ENCODE measurements at regions not wholly inside any gene's neighbourhood (a gene's known extent, or its start where the extent isn't known, plus 50 kb on each side); places are given as distances from the start of the nearest gene placed in this dataset.

GRCh38 chr2:51624995-51625394 lies 593.1 kb upstream of the NRXN1 start:
- no peaks in the 10 kb centered on the region for H4K20me1 ChIP-seq (ENCODE audit: insufficient read depth, poor library complexity, severe bottlenecking)
- H3K4me2 ChIP-seq = no peak overlapping the region
- no peak overlapping the region for H3K27ac ChIP-seq
- H2AFZ ChIP-seq = no peak overlapping the region
- H3K9me2 ChIP-seq (replicated peaks; ENCODE audit: insufficient read depth) = no peaks in the 10 kb centered on the region
- 76% methylated on average over 3 of the region's 3 CpGs for WGBS (ENCODE audit: low lambda C conversion rate, missing lambda C conversion rate)
- TF ChIP-seq EZH2 (IDR thresholded peaks at IDR 0.05; ENCODE audit: borderline replicate concordance) = no peak
- TF ChIP-seq EZH2phosphoT487 (IDR thresholded peaks at IDR 0.05; ENCODE audit: low read depth, severe bottlenecking, unreplicated experiment) = no peak
- no peak for TF ChIP-seq CTCF (IDR thresholded peaks at IDR 0.05; ENCODE audit: poor library complexity)
- no peaks in the 10 kb centered on the region for H3K9me3 ChIP-seq (ENCODE audit: low read depth)
- H3K4me1 ChIP-seq (ENCODE audit: insufficient read depth) = no peaks in the 10 kb centered on the region
- H3K27me3 ChIP-seq = no peaks in the 10 kb centered on the region
- no peaks in the 10 kb centered on the region for H3K79me2 ChIP-seq
- H3K36me3 ChIP-seq (replicated peaks; ENCODE audit: insufficient read depth, low read depth) = no peaks in the 10 kb centered on the region
- H3K4me3 ChIP-seq = no peak overlapping the region
- DNase-seq (ENCODE audit: low spot score) = no peak

GRCh38 chr2:51620796-51621195 lies 588.9 kb upstream of the NRXN1 start:
- Histone ChIP-seq H3K27ac (no peak overlapping the region), H3K4me2 (no peak overlapping the region), H3K27me3 (no peaks in the 10 kb centered on the region), H4K20me1 (ENCODE audit: insufficient read depth, poor library complexity, severe bottlenecking) (no peaks in the 10 kb centered on the region), H2AFZ (no peak overlapping the region), H3K4me1 (ENCODE audit: insufficient read depth) (no peaks in the 10 kb centered on the region), H3K4me3 (no peak overlapping the region), H3K9me2 (replicated peaks; ENCODE audit: insufficient read depth) (no peaks in the 10 kb centered on the region), H3K36me3 (replicated peaks; ENCODE audit: insufficient read depth, low read depth) (no peaks in the 10 kb centered on the region), H3K9me3 (ENCODE audit: low read depth) (no peaks in the 10 kb centered on the region), H3K79me2 (no peaks in the 10 kb centered on the region)
- no peak for TF ChIP-seq EZH2phosphoT487 (IDR thresholded peaks at IDR 0.05; ENCODE audit: low read depth, severe bottlenecking, unreplicated experiment)
- TF ChIP-seq CTCF (IDR thresholded peaks at IDR 0.05; ENCODE audit: poor library complexity) = no peak
- TF ChIP-seq EZH2 (IDR thresholded peaks at IDR 0.05; ENCODE audit: borderline replicate concordance) = no peak
- WGBS (ENCODE audit: low lambda C conversion rate, missing lambda C conversion rate) = 79% methylated on average over 1 of the region's 1 CpG
- no peak for DNase-seq (ENCODE audit: low spot score)

- Histone ChIP-seq H4K20me1 (ENCODE audit: insufficient read depth, poor library complexity, severe bottlenecking) (no peaks in the 10 kb centered on the region), H3K4me1 (ENCODE audit: insufficient read depth) (no peaks in the 10 kb centered on the region), H3K4me3 (no peak overlapping the region), H3K27ac (no peak overlapping the region), H3K4me2 (no peak overlapping the region), H3K27me3 (no peaks in the 10 kb centered on the region), H3K79me2 (no peaks in the 10 kb centered on the region), H2AFZ (no peak overlapping the region), H3K36me3 (replicated peaks; ENCODE audit: insufficient read depth, low read depth) (no peaks in the 10 kb centered on the region), H3K9me3 (ENCODE audit: low read depth) (no peaks in the 10 kb centered on the region), H3K9me2 (replicated peaks; ENCODE audit: insufficient read depth) (no peaks in the 10 kb centered on the region)
- TF ChIP-seq EZH2 (IDR thresholded peaks at IDR 0.05; ENCODE audit: borderline replicate concordance) (no peak), CTCF (IDR thresholded peaks at IDR 0.05; ENCODE audit: poor library complexity) (no peak), EZH2phosphoT487 (IDR thresholded peaks at IDR 0.05; ENCODE audit: low read depth, severe bottlenecking, unreplicated experiment) (no peak)
- DNase-seq (ENCODE audit: low spot score) = no peak
- WGBS (ENCODE audit: low lambda C conversion rate, missing lambda C conversion rate) = 80% methylated on average over 1 of the region's 1 CpG
Observed at GRCh38 chr2:51619961-51620360, 588.0 kb upstream of the NRXN1 start.

GRCh38 chr2:51612387-51612786 lies 580.5 kb upstream of the NRXN1 start:
- no peaks in the 10 kb centered on the region for H3K4me1 ChIP-seq (ENCODE audit: insufficient read depth)

More at GRCh38 chr2:51612387-51612786, 580.5 kb upstream of the NRXN1 start:
- H3K4me2 ChIP-seq = no peak overlapping the region
- H4K20me1 ChIP-seq (ENCODE audit: insufficient read depth, poor library complexity, severe bottlenecking) = no peaks in the 10 kb centered on the region
- H3K9me2 ChIP-seq (replicated peaks; ENCODE audit: insufficient read depth) = no peaks in the 10 kb centered on the region
- H3K4me3 ChIP-seq = no peak overlapping the region
- no peaks in the 10 kb centered on the region for H3K36me3 ChIP-seq (replicated peaks; ENCODE audit: insufficient read depth, low read depth)
- no peak for DNase-seq (ENCODE audit: low spot score)
- no peaks in the 10 kb centered on the region for H3K27me3 ChIP-seq
- no peak overlapping the region for H3K27ac ChIP-seq
- no peaks in the 10 kb centered on the region for H3K9me3 ChIP-seq (ENCODE audit: low read depth)
- no peak overlapping the region for H2AFZ ChIP-seq
- no peaks in the 10 kb centered on the region for H3K79me2 ChIP-seq
- TF ChIP-seq CTCF (IDR thresholded peaks at IDR 0.05; ENCODE audit: poor library complexity) = no peak
- TF ChIP-seq EZH2phosphoT487 (IDR thresholded peaks at IDR 0.05; ENCODE audit: low read depth, severe bottlenecking, unreplicated experiment) = no peak
- no peak for TF ChIP-seq EZH2 (IDR thresholded peaks at IDR 0.05; ENCODE audit: borderline replicate concordance)
- 84% methylated on average over 3 of the region's 3 CpGs for WGBS (ENCODE audit: low lambda C conversion rate, missing lambda C conversion rate)
